ENCODE measurements at regions not wholly inside any gene's neighbourhood (a gene's known extent, or its start where the extent isn't known, plus 50 kb on each side); places are given as distances from the start of the nearest gene placed in this dataset.

- Histone ChIP-seq H3K9me3 (ENCODE audit: low read depth, low read length) (no peaks in the 10 kb centered on the region), H3K4me3 (no peak overlapping the region), H3K27ac (no peak overlapping the region), H3K36me3 (ENCODE audit: insufficient read depth, low read length) (no peaks in the 10 kb centered on the region), H3K9ac (ENCODE audit: insufficient read length) (no peak overlapping the region)
- no peak for DNase-seq (ENCODE audit: low read depth, low spot score)
- no peak for TF ChIP-seq POLR2AphosphoS5 (IDR thresholded peaks at IDR 0.05; ENCODE audit: borderline replicate concordance, low read depth, low read length)
- no peak for TF ChIP-seq EZH2 (IDR thresholded peaks at IDR 0.05)
- TF ChIP-seq FOXP2 (optimal IDR thresholded peaks at IDR 0.05; ENCODE audit: control extremely low read depth, extremely low read length, insufficient read depth) = no peak
Observed at GRCh38 chr1:239844833-239845232, 246.8 kb upstream of the FMN2 start.

GRCh38 chr1:239854922-239855321 lies 236.8 kb upstream of the FMN2 start:
- Histone ChIP-seq H3K27ac (no peak overlapping the region), H3K9ac (ENCODE audit: insufficient read length) (no peak overlapping the region), H3K9me3 (ENCODE audit: low read depth, low read length) (no peaks in the 10 kb centered on the region), H3K36me3 (ENCODE audit: insufficient read depth, low read length) (no peaks in the 10 kb centered on the region), H3K4me3 (no peak overlapping the region)
- TF ChIP-seq FOXP2 (optimal IDR thresholded peaks at IDR 0.05; ENCODE audit: control extremely low read depth, extremely low read length, insufficient read depth) (no peak), EZH2 (IDR thresholded peaks at IDR 0.05) (no peak), POLR2AphosphoS5 (IDR thresholded peaks at IDR 0.05; ENCODE audit: borderline replicate concordance, low read depth, low read length) (no peak)
- DNase-seq (ENCODE audit: low read depth, low spot score) = no peak

- Histone ChIP-seq H3K9ac (ENCODE audit: insufficient read length) (no peak overlapping the region), H3K27ac (no peak overlapping the region), H3K4me3 (no peak overlapping the region), H3K36me3 (ENCODE audit: insufficient read depth, low read length) (no peaks in the 10 kb centered on the region), H3K9me3 (ENCODE audit: low read depth, low read length) (no peaks in the 10 kb centered on the region)
- TF ChIP-seq POLR2AphosphoS5 (IDR thresholded peaks at IDR 0.05; ENCODE audit: borderline replicate concordance, low read depth, low read length) = no peak
- no peak for TF ChIP-seq EZH2 (IDR thresholded peaks at IDR 0.05)
- TF ChIP-seq FOXP2 (optimal IDR thresholded peaks at IDR 0.05; ENCODE audit: control extremely low read depth, extremely low read length, insufficient read depth) = no peak
- DNase-seq (ENCODE audit: low read depth, low spot score) = no peak
Observed at GRCh38 chr1:239856067-239856466, 235.6 kb upstream of the FMN2 start.

GRCh38 chr1:239856924-239857323 lies 234.8 kb upstream of the FMN2 start:
- H3K27ac ChIP-seq = no peak overlapping the region
- H3K4me3 ChIP-seq = no peak overlapping the region
- H3K9ac ChIP-seq (ENCODE audit: insufficient read length) = no peak overlapping the region
- DNase-seq (ENCODE audit: low read depth, low spot score) = no peak
- no peaks in the 10 kb centered on the region for H3K36me3 ChIP-seq (ENCODE audit: insufficient read depth, low read length)
- TF ChIP-seq FOXP2 (optimal IDR thresholded peaks at IDR 0.05; ENCODE audit: control extremely low read depth, extremely low read length, insufficient read depth) (no peak), EZH2 (IDR thresholded peaks at IDR 0.05) (no peak), POLR2AphosphoS5 (IDR thresholded peaks at IDR 0.05; ENCODE audit: borderline replicate concordance, low read depth, low read length) (no peak)
- no peaks in the 10 kb centered on the region for H3K9me3 ChIP-seq (ENCODE audit: low read depth, low read length)

GRCh38 chr1:239858057-239858456 lies 233.6 kb upstream of the FMN2 start:
- no peak overlapping the region for H3K27ac ChIP-seq
- no peak overlapping the region for H3K9ac ChIP-seq (ENCODE audit: insufficient read length)
- no peaks in the 10 kb centered on the region for H3K9me3 ChIP-seq (ENCODE audit: low read depth, low read length)
- no peaks in the 10 kb centered on the region for H3K36me3 ChIP-seq (ENCODE audit: insufficient read depth, low read length)
- H3K4me3 ChIP-seq = no peak overlapping the region
- TF ChIP-seq POLR2AphosphoS5 (IDR thresholded peaks at IDR 0.05; ENCODE audit: borderline replicate concordance, low read depth, low read length) (no peak), EZH2 (IDR thresholded peaks at IDR 0.05) (no peak), FOXP2 (optimal IDR thresholded peaks at IDR 0.05; ENCODE audit: control extremely low read depth, extremely low read length, insufficient read depth) (no peak)
- DNase-seq (ENCODE audit: low read depth, low spot score) = no peak

- H3K9me3 ChIP-seq (ENCODE audit: low read depth, low read length) = no peaks in the 10 kb centered on the region
- H3K4me3 ChIP-seq = no peak overlapping the region
- TF ChIP-seq POLR2AphosphoS5 (IDR thresholded peaks at IDR 0.05; ENCODE audit: borderline replicate concordance, low read depth, low read length) (no peak), FOXP2 (optimal IDR thresholded peaks at IDR 0.05; ENCODE audit: control extremely low read depth, extremely low read length, insufficient read depth) (no peak), EZH2 (IDR thresholded peaks at IDR 0.05) (no peak)
- no peak for DNase-seq (ENCODE audit: low read depth, low spot score)
- H3K36me3 ChIP-seq (ENCODE audit: insufficient read depth, low read length) = no peaks in the 10 kb centered on the region
- H3K27ac ChIP-seq = no peak overlapping the region
- H3K9ac ChIP-seq (ENCODE audit: insufficient read length) = no peak overlapping the region
Observed at GRCh38 chr1:239858529-239858928, 233.2 kb upstream of the FMN2 start.

GRCh38 chr1:239861985-239862384 lies 229.7 kb upstream of the FMN2 start:
- Histone ChIP-seq H3K9ac (ENCODE audit: insufficient read length) (no peak overlapping the region), H3K27ac (no peak overlapping the region), H3K36me3 (ENCODE audit: insufficient read depth, low read length) (no peaks in the 10 kb centered on the region), H3K9me3 (ENCODE audit: low read depth, low read length) (no peaks in the 10 kb centered on the region), H3K4me3 (no peak overlapping the region)
- no peak for DNase-seq (ENCODE audit: low read depth, low spot score)
- no peak for TF ChIP-seq FOXP2 (optimal IDR thresholded peaks at IDR 0.05; ENCODE audit: control extremely low read depth, extremely low read length, insufficient read depth)
- no peak for TF ChIP-seq EZH2 (IDR thresholded peaks at IDR 0.05)
- TF ChIP-seq POLR2AphosphoS5 (IDR thresholded peaks at IDR 0.05; ENCODE audit: borderline replicate concordance, low read depth, low read length) = no peak

- no peak for DNase-seq (ENCODE audit: low read depth, low spot score)
- TF ChIP-seq POLR2AphosphoS5 (IDR thresholded peaks at IDR 0.05; ENCODE audit: borderline replicate concordance, low read depth, low read length) = no peak
- TF ChIP-seq EZH2 (IDR thresholded peaks at IDR 0.05) = no peak
- TF ChIP-seq FOXP2 (optimal IDR thresholded peaks at IDR 0.05; ENCODE audit: control extremely low read depth, extremely low read length, insufficient read depth) = no peak
- Histone ChIP-seq H3K9me3 (ENCODE audit: low read depth, low read length) (no peaks in the 10 kb centered on the region), H3K9ac (ENCODE audit: insufficient read length) (no peak overlapping the region), H3K27ac (no peak overlapping the region), H3K4me3 (no peak overlapping the region), H3K36me3 (ENCODE audit: insufficient read depth, low read length) (no peaks in the 10 kb centered on the region)
Observed at GRCh38 chr1:239868058-239868832, 223.4 kb upstream of the FMN2 start.

GRCh38 chr1:239870194-239870593 lies 221.5 kb upstream of the FMN2 start:
- no peaks in the 10 kb centered on the region for H3K9me3 ChIP-seq (ENCODE audit: low read depth, low read length)
- no peak for DNase-seq (ENCODE audit: low read depth, low spot score)
- H3K27ac ChIP-seq = no peak overlapping the region
- H3K36me3 ChIP-seq (ENCODE audit: insufficient read depth, low read length) = no peaks in the 10 kb centered on the region
- H3K4me3 ChIP-seq = no peak overlapping the region
- H3K9ac ChIP-seq (ENCODE audit: insufficient read length) = no peak overlapping the region
- TF ChIP-seq EZH2 (IDR thresholded peaks at IDR 0.05) = no peak
- TF ChIP-seq FOXP2 (optimal IDR thresholded peaks at IDR 0.05; ENCODE audit: control extremely low read depth, extremely low read length, insufficient read depth) = no peak
- TF ChIP-seq POLR2AphosphoS5 (IDR thresholded peaks at IDR 0.05; ENCODE audit: borderline replicate concordance, low read depth, low read length) = no peak

All from SK-N-MC (cell line).